ENCODE measurements at regions not wholly inside any gene's neighbourhood (a gene's known extent, or its start where the extent isn't known, plus 50 kb on each side); places are given as distances from the start of the nearest gene placed in this dataset.

- no peak for TF ChIP-seq CTCF (IDR thresholded peaks at IDR 0.05)
- no peak for TF ChIP-seq POLR2A (IDR thresholded peaks at IDR 0.05)
Observed at GRCh38 chr6:54695815-54696214, 150.8 kb upstream of the FAM83B start.
